NOMO-1 (cell line): ENCODE measurements at regions not wholly inside any gene's neighbourhood (a gene's known extent, or its start where the extent isn't known, plus 50 kb on each side); places are given as distances from the start of the nearest gene placed in this dataset.
"Not testable (repeated sequence)": the region's sequence is repeated elsewhere in the genome, so short reads cannot be mapped to it uniquely, and the experiment has no call there.

ENCODE experiments used
- DNase-seq, 2 experiments: peaks; one replicate each; lab custom pipeline; 2025; ENCODE audit not compliant: unreplicated experiment in 2 of 2; lab: John Stamatoyannopoulos, UW

DNA sequence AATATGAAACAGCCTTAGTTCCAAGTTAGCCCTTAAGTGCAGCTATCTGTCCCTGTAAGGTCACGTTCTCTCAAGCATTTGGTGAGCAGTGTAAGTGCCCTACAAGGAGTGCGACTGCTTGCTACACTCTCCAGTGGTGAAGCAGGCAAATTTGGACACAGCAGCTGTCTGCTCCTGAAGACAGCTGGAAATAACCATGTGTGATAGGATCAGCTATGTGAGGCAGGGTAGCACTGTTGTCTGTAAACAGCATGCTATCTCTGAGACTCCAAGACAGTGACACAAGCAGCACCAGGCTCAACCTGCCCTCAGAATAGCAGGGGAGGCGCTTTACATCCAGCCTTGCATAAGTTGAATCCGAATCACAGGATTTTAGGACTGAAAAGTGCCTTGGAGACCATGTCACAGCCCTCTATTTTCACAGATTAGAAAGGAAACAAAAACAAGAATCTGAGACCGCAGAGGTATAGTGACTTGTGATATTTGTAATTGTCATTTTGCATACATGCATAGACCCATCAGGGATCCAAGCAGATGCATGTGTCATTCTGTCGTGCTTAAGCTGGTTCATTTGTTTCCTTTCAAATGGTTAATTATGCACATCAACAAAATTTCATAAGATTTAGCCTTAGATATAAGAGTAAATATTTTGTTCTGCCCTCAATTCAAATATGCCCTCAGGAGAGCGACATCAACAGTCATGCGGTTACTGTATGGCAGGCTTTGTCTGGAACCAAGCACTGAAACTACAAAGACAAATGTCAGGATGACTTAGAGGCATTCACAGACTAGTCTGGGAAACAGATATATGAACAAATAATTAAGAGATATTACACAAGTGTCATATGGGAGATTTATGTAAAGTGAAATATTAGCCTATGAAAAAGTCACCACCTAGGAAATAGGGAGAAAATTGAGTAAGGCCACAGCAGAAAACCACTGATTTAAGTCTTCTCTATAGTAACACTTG lies 134.9 kb upstream of the NRIP1 start:
- no peak for DNase-seq

DNA sequence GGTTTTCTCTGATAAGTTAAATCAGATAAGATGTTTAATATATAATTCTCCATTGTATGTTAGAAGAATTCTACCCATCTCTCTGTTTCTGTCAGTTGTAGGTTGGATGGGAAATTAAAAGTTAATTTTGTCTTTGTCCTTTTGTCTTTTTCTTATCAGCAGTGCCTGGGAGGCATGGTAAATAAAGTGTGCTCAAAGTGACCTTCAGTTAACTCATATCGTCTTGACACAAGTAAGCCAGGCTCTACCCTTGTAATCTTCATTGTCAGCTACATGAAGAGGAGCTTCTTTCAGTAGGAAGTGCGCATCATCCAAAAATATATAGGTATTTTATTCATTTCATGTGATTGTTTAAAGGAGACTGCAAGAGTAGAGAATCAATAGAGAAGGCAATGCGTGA lies 138.9 kb upstream of the NRIP1 start:
- no peak for DNase-seq

DNA sequence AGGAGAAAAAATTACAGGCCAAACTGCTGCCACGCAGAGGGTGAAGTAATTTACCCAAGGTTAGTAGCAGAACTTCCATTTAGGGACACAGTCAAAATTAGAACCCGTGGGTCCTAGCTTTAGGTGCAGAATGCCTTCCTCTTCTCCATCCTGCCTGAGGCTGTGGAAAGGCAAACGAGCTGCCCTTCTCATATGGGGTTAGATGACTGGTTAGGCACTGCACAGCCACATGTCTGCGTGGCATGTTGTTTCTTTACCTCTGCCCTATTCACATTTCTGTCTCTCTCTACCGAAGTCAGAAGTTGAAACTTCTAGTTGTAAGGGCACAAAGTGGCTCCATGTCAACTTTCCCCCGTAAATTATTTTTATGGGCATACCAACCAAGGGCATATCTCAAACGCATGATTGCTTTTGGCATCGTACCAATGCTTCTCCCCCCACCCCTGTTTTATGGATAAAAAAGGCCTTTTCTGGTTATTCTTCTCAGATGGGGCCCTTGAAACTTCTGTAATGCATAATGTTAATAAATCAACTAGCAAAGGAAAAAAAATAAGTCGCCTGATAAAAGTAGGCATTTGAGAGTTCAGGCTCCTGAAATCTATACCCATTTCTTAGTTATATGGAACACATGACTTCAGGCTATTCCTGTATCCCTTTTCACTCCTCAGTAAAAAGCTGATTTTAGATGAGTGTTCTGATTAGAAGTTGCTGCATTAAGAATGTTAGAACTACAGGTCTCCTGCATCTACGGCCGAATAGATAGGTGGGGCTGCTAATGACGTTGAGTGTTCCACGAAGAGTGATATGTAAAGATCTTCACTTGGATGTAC lies 139.6 kb upstream of the NRIP1 start:
- no peak for DNase-seq

DNA sequence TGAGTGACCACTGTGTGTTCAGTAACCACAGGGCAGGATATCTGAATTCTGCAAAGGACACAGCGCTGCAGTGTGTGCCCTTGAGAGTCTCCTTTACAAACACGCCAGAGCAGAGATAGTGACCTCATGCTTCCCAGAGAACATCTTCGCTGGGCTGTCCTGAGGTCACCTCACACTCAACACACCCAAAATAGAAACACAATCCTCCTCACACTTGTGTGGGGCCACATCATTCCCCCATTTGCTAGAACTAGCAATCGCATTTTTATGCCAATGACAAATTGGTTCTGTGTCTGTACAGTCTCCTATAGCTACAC lies 140.1 kb upstream of the NRIP1 start:
- DNase-seq, result no peak

DNA sequence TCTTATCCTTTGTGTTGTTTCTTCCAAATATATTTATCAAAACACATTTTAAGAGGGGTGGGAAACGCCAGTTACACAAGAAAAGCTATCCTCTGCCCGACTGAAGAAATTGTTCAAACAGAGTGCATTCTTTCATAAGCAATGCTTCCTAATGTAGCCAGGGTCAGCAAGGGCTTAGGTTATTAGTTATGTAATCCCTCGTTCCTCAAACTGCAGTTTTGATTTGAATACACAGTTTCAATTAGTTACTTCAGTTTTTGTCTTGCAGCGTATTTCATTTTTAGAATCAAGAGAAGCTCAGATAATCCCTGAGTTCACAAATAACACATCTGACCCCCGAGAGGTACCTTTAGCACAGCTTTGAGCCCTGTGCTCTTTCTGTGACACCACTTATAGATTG lies 141.7 kb upstream of the NRIP1 start:
- DNase-seq, result peak; percentile 57 to 93

DNA sequence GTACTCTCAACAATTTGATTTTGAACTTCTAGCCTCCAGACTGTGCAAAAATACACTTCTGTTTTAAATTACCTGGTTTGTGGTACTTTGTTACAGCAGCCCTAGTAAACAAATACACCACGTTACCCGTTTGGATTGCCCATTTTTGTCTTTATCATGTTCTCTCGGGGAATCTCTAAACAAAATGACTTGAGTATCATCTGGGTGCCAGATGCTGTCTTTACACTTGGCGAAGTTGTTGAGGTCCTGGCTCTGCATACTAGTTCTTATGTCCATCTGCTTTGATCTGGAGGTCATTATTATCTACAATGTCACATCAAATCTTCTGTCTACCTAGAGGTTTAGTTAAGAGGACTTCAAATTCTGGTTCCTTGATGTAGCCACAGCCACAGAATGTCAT lies 142.4 kb upstream of the NRIP1 start:
- DNase-seq, result no peak

DNA sequence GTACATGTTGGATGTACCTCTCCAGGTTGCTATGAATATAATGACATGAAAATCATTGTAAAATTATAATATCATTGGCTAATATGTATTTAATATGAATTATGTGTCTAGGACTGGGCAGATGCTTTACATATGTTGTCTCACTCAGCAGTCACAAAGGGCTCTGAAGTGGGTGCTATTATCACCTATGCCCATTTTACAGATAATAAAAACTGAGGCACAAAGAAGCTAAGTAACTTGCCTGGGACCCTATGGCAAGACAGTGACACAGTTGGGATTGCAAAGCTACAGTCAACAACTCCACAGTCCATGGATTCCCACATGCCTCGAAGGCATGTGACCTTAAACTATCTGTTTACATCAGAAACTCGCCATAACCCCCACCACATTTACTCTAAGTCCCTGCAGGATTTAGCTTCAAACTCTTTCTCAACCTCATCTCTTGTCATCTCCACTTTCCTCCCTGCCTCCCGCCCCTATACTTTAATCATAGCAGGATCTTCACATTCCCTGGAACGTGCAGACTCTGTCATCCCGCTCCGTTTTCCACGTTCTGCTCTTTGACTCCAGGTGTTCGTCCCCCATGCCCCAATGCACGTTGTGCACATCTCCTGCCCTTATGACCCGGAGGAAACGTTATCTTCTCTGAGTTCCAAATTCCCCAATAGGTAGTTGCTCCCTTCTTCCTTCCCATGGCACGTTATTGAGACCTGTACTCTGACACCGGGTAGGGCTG lies 143.0 kb upstream of the NRIP1 start:
- DNase-seq, result no peak

DNA sequence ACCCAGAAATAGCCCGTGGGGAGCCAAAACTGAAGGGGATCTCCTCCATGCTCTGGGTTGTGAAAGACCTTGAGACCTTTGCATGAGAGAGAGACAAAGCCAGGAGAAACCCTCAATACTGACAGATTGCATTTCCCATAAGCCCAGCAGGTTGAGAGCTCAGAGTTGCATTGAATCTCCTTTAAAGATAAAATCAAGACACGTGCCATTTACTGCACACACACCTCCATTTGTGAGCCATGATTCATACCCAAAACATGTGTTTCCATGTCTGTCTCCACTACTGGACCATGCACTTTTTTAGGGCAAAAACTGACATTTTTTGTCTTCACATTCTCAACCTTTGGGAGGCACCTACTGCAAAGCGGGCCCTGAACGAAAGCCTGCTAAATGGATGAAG lies 144.0 kb upstream of the NRIP1 start:
- no peak for DNase-seq

DNA sequence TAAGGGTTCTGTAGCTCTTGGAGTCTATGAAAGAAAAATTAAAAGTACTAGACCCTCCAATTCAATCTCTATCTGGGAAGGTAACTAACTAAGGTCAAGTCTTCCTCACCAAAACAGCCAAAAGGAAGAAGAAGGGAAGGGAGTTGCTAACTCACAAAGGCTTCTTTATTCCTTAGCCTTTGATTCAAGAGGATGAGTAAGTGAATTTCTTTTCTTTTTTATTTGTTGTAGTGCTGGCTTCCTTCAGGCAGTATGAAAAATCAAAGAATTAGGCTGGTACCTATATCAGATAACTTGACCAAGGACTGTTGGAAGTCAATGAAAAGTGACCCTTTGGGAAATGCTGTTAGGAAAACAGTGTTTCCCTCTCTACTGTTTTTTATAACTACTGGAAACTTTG lies 144.4 kb upstream of the NRIP1 start:
- DNase-seq, result no peak

DNA sequence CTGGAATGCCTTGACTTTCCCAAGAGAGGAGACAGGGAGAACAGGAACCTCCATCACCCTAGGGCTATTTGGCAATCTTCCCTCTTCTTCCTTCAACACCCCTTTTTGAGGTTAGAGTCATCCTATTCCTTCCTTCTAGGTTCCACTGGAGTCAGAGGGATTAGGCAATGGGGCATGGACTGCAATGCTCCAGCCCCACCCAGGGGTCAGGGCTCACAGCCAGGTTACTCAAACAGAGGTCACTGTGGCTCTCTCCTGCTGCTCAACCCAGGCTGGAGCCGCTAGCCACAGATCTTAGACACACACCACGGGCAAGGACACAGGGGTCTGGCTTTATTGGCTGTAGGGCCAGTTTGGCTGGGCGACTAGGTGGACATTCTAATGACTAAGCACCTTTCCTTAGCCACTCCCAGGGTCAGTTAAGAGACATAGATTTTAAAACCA lies 145.5 kb upstream of the NRIP1 start:
- no peak for DNase-seq

DNA sequence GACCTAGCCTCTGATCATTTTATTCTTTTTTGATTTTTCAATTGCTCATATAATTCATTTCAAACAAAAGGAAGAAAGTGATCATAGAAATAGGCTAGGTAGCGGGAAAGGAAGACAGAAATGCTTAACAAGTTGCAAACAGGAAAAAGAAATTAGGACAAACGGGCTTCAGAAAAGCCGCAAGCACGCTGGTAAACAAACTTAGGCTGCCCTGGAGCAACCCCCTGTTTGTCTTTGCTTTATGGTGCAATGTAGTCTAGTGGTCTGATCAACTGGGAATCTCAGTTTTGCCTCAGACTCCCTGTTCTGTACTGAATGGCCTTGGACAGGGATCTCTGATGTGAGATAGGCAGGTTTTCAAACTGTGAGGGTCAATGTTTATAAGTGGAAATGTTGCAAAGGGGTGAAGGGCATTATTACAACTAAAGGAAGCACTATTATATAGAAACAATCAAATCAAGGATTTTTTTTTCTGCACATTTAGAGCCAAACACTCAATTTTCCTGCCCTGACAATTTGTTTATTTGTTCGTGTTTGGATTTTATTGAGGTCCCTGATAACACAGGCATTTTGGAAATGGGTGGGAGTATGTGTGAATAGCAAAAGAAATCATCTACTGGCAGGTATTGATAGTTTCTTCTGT lies 146.8 kb upstream of the NRIP1 start:
- no peak for DNase-seq

DNA sequence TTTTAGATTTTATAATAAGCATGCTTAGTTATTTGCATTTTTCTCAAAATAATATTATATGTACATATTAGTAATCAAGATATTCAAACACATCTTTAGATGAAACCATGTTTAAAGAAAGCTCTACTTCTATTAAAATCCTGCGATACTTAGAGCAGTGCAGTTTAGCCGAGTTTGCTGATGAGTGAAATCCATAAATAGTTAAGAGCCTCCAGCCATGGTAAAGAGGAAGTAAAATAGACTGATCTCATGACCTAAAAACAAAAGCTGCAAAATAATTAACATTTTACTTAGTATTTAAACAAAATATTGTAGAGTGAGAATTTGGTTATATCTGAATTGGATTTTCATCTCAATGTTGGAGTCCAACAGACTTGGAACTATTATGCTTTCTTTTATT lies 147.4 kb upstream of the NRIP1 start:
- DNase-seq, result peak; percentile 30 to 69

DNA sequence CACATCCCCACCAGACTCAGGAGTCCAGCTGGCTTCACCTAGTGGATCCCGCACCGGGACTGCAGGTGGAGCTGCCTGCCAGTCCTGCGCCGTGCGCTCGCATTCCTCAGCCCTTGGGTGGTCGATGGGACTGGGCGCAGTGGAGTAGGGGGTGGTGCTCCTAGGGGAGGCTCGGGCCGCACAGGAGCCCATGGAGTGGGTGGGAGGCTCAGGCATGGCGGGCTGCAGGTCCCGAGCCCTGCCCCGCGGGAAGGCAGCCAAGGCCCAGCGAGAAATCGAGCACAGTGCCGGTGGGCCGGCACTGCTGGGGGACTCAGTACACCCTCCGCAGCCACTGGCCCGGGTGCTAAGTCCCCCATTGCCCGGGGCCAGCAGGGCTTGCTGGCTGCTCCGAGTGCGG lies 153.7 kb upstream of the NRIP1 start:
- not testable (repeated sequence) for DNase-seq

DNA sequence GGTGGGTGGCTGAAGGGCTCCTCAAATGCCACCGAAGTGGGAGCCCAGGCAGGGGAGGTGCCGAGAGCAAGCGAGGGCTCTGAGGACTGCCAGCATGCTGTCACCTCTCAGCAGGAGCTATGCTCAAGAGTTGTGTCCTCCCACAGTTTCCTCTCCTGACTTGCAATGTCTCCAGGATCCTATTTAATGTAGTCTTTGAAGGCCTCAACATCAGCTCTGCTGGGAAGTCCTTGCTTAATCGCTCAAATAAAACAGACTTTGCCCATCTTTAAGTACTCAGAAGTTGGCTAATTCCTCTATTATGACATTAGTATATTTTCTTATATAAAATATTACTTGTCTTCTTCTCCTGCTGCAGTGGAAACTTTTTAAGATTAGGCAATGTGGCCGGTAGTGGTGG lies 154.2 kb upstream of the NRIP1 start:
- DNase-seq, result no peak

DNA sequence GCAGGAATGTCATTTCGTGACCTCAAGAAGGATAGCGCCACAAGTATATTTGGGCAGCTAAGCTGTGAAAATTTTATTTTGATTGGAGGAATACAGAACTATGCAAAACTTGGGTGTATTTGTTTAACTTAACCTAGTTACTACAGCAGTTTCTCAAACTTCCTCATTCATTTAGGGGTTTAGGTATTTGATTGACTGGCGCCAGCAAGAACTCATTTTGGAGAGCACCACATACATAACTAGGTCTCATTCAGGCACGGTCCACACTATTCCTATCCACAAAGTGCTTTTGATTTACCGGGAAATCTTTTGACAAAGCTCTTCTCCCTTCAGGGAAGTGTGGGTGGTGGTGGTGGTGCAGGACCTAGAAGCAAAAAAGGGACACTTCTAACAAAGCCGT lies 155.1 kb upstream of the NRIP1 start:
- peak in 1 of 2 experiments; percentile 20 for DNase-seq

DNA sequence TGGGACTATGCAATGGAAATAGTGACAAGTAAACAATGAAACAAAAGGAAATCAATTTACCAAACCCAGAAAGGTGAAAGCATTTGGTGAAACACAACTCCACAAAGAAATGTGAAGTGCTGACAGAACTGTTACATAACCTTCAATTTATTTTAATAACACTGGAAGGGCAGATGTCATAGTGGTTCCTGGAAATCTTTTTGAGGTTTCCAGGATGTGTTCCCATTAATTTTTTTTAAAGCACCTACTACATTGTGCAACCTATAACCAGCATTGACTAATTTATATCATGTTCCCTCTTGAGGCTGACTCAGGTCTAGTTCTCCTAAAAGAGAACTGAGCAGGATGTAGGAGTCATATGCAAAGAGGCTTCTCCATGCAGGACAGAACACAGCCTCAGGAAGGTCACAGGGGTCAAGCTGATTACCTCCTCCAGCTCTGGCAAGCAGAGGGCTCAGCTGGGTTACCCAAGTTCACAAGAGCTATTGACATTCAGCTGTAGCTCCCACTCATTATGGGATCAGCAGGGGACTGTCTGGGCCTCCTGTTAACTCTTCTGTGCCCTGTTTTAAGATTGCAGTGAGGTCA lies 157.1 kb upstream of the NRIP1 start:
- peak; percentile 20 to 66 for DNase-seq

DNA sequence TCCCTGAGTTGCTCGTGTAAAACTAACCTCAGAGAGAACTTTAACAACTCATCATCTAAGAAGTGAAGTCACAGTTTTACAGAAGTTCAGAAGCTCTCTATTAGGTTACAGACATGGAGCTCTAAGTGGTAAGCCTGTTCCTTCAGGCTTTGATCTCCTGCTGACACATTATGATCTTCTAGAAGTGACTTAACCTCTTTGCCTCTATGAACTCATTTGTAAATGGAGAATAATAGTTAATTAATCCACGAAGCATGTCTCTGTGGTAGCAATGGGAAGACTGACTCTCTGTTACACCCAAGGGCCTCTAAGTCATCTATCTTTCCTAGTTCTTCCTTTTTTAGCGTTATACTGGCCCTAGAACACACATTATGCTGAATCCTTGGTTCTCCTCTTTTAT lies 157.9 kb upstream of the NRIP1 start:
- DNase-seq, result no peak

DNA sequence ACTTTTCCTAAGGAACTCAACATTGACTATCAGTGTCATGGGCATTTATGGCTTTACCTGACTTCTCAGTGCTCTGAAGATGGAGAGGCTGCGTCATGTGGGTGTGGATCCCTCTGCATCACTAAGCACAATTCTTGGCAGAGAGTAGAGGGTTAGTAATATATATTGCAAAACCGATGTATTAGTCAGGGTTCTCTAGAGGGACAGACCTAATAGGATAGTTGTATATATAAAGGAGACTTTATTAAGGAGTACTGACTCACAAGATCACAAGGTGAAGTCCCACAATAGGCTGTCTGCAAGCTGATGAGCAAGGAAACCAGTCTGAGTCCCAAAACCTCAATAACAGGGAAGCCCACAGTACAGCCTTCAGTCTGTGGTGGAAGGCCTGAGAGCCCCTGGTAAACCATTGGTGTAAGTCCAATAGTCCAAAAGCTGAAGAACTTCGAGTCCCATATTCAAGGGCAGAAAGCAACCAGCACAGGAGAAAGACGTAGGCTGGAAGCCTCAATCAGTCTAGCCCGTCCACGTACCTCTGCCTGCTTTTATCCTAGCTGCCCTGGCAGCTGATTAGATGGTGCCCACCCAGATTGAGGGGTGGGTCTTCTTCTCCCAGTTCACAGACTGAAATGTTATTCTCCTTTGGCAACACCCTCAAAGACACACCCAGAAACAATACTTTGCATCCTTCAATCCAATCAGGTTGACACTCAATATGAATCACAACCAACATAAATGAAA lies 159.7 kb upstream of the NRIP1 start:
- DNase-seq, result no peak

DNA sequence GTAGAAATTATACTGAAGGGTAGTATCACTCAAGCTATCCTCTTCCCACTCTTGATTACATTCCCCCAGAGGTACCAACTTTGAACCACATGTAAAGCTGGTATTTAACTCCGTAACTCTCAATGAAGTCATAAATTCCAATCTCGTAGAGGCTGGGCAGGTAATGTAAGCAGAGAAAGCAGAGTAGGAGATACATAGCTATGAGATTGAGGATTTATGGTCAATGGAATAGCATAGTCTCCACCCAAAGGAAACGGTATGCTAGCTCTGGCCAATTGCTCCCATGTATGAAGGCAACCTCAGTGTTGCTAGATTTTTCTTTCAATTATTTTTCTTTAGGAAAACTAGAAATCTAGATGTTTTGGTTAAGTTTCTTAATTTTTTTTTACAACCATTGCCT lies 163.1 kb upstream of the NRIP1 start:
- no peak for DNase-seq

DNA sequence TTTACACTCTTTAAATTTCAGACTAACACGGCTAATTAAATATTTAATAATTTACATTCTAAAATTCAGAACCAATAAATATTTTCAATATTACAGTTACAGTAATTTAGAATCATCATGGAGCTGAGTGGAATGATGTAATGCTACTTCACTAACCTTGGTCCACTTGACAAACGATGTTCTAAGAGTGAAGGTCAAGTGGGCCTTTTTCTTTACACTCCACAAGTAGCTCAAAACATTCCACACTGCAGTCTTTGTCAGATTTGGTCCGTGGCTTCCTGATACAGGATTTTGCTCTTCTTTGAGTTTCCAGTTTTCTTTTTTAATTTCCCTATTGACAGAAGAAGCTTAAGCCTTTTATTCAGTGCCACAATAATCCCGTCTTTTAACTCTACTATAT lies 164.6 kb upstream of the NRIP1 start:
- DNase-seq, result no peak
